H1 (cell line): ENCODE measurements at regions not wholly inside any gene's neighbourhood (a gene's known extent, or its start where the extent isn't known, plus 50 kb on each side); places are given as distances from the start of the nearest gene placed in this dataset.

Source experiments
- ATF2 ChIP-seq: IDR thresholded peaks from 2 replicates; pipeline ENCODE4 v1.6.1; 2012; ENCODE audit warnings: low read length, inconsistent platforms
- ATF3 ChIP-seq: IDR thresholded peaks from 2 replicates; pipeline ENCODE4 v1.6.1; 2011; ENCODE audit warnings: low read depth, mild to moderate bottlenecking, low read length; ENCODE audit not compliant: insufficient read depth
- CBX5 ChIP-seq: fragments of 300-800, 300-1000 bp; sonication (generic); IDR thresholded peaks from 2 replicates; pipeline ENCODE4 v1.7.1; 2016; ENCODE audit warnings: antibody characterized with exemption, low read length, low read depth
- CBX8 ChIP-seq: fragments of 300-800, 300-1000 bp; sonication (generic); IDR thresholded peaks from 2 replicates; pipeline ENCODE4 v1.7.1; 2016; ENCODE audit warnings: low read depth, low read length, borderline replicate concordance
- CHD2 ChIP-seq: IDR thresholded peaks from 2 replicates; pipeline ENCODE4 v1.6.1; 2012; ENCODE audit warnings: low read length, improper control_type of control experiment
- EP300 ChIP-seq, 2 experiments: IDR thresholded peaks; 1 replicate in 1 of 2; 2 replicates in 1 of 2; pipeline ENCODE4 v1.6.1; 2011 to 2012; ENCODE audit warnings: low read depth in 2 of 2, low read length in 2 of 2, mild to moderate bottlenecking in 2 of 2, borderline replicate concordance in 1 of 2, inconsistent platforms in 1 of 2, moderate library complexity in 1 of 2
- EZH2 ChIP-seq: fragments of 200-600 bp; sonication (generic); IDR thresholded peaks from 2 replicates; pipeline ENCODE4 v1.7.1; 2012; ENCODE audit warnings: low read depth, mild to moderate bottlenecking, moderate library complexity, low read length, inconsistent platforms; ENCODE audit not compliant: severe bottlenecking
- HDAC6 ChIP-seq: IDR thresholded peaks from one replicate; pipeline ENCODE4 v1.7.1; 2012; ENCODE audit warnings: low read depth, mild to moderate bottlenecking, inconsistent platforms, low read length, moderate library complexity
- JUN ChIP-seq: IDR thresholded peaks from 2 replicates; pipeline ENCODE4 v1.6.1; 2011; ENCODE audit warnings: low read depth, mild to moderate bottlenecking, improper control_type of control experiment, low read length
- JUND ChIP-seq: IDR thresholded peaks from 2 replicates; pipeline ENCODE4 v1.6.1; 2011; ENCODE audit warnings: mild to moderate bottlenecking, improper control_type of control experiment, low read length
- MAFK ChIP-seq: IDR thresholded peaks from 2 replicates; pipeline ENCODE4 v1.6.1; 2012; ENCODE audit warnings: low read depth, mild to moderate bottlenecking, improper control_type of control experiment, low read length
- POLR2A ChIP-seq, 2 experiments: IDR thresholded peaks; 1 replicate in 1 of 2; 2 replicates in 1 of 2; pipeline ENCODE4 v1.6.1; 2011; ENCODE audit warnings: low read depth in 2 of 2, low read length in 2 of 2, mild to moderate bottlenecking in 2 of 2; ENCODE audit errors: control extremely low read depth in 1 of 2
- RNF2 ChIP-seq: fragments of 200-900, 300-1000 bp; sonication (generic); IDR thresholded peaks from 2 replicates; pipeline ENCODE4 v1.7.1; 2016; ENCODE audit warnings: borderline replicate concordance, low read depth, mild to moderate bottlenecking, antibody characterized with exemption, low read length; ENCODE audit not compliant: poor library complexity, severe bottlenecking; ENCODE audit errors: missing control alignments
- SP1 ChIP-seq: IDR thresholded peaks from 2 replicates; pipeline ENCODE4 v1.6.1; 2011; ENCODE audit warnings: low read depth, low read length
- TAF1 ChIP-seq: IDR thresholded peaks from 2 replicates; pipeline ENCODE4 v1.6.1; 2011; ENCODE audit warnings: mild to moderate bottlenecking, low read depth, low read length
- ZNF274 ChIP-seq: IDR thresholded peaks from 2 replicates; pipeline ENCODE4 v1.7.0; 2012; ENCODE audit warnings: low read length, borderline replicate concordance; ENCODE audit errors: extremely low read depth

- TF ChIP-seq RNF2 (no peak), ZNF274 (no peak), TAF1 (no peak), MAFK (peak; percentile 22; the same call in 1 of the 2 replicates), JUN (peak; percentile 100), ATF2 (peak; percentile 75; the same call in 1 of the 2 replicates), CHD2 (no peak), SP1 (peak; percentile 40; the same call in 1 of the 2 replicates), HDAC6 (no peak), CBX8 (no peak), ATF3 (peak; percentile 68), JUND (peak; percentile 100), CBX5 (no peak), POLR2A (IDR thresholded peaks at IDR 0.05; ENCODE audit: control extremely low read depth in 1 of 2, low read depth in 2 of 2, low read length in 2 of 2) (peak in 1 of 2 experiments; percentile 33; a peak in 1 of 3 replicates), EP300 (IDR thresholded peaks at IDR 0.05; ENCODE audit: borderline replicate concordance in 1 of 2, low read depth in 2 of 2, low read length in 2 of 2) (no peak), EZH2 (no peak)
Observed at GRCh38 chr6:90369024-90369519, 72.4 kb upstream of the BACH2 start (continued).
